CD14-positive monocyte (primary cell): ENCODE measurements at regions not wholly inside any gene's neighbourhood (a gene's known extent, or its start where the extent isn't known, plus 50 kb on each side); places are given as distances from the start of the nearest gene placed in this dataset.
A peak's percentile ranks its signal among the peaks of the same experiment; 100 is the strongest.

Experiments
- DNase-seq, 3 donors: peaks; one replicate each; pipeline ENCODE4 v3.0.0-alpha.2; 2011 to 2022
- H2AFZ ChIP-seq: 2 replicates; pipeline ENCODE4 v1.6.0; 2012; ENCODE audit warnings: mild to moderate bottlenecking, low read depth, low read length, inconsistent platforms; ENCODE audit not compliant: insufficient read depth, poor library complexity, severe bottlenecking
- H3K27ac ChIP-seq, 2 donors: 1 replicate in 1 of 2; 2 replicates in 1 of 2; pipeline ENCODE4 v1.5.1; 2012 to 2013; ENCODE audit warnings: low read length in 2 of 2, control low read depth in 1 of 2, inconsistent platforms in 1 of 2, low read depth in 1 of 2, mild to moderate bottlenecking in 1 of 2
- H3K27me3 ChIP-seq, 2 donors: one replicate each; pipeline versions ENCODE4 v1.6.0 to v1.6.1; 2011 to 2013; ENCODE audit warnings: low read length in 2 of 2; ENCODE audit not compliant: control insufficient read depth in 2 of 2, insufficient read depth in 2 of 2
- H3K36me3 ChIP-seq, 2 donors: replicated peaks in 1 of 2; 1 replicate in 1 of 2; 2 replicates in 1 of 2; pipeline versions ENCODE4 v1.5.1 to v1.6.1; 2012 to 2013; ENCODE audit warnings: low read length in 2 of 2, control low read depth in 1 of 2, inconsistent platforms in 1 of 2, mild to moderate bottlenecking in 1 of 2; ENCODE audit not compliant: insufficient read depth in 2 of 2, control insufficient read depth in 1 of 2
- H3K4me1 ChIP-seq, 2 donors: 1 replicate in 1 of 2; 2 replicates in 1 of 2; pipeline versions ENCODE4 v1.5.1 to v1.6.1; 2012 to 2013; ENCODE audit warnings: low read length in 2 of 2, control low read depth in 1 of 2, inconsistent platforms in 1 of 2, mild to moderate bottlenecking in 1 of 2, moderate library complexity in 1 of 2; ENCODE audit not compliant: insufficient read depth in 2 of 2, control insufficient read depth in 1 of 2
- H3K4me2 ChIP-seq: replicated peaks from 2 replicates; pipeline ENCODE3; 2012; ENCODE audit warnings: low read length, moderate library complexity, mild to moderate bottlenecking; ENCODE audit not compliant: poor library complexity, severe bottlenecking; ENCODE audit errors: extremely low read depth
- H3K4me3 ChIP-seq, 3 experiments: fragments of 200-600 bp in 1 of 3; sonication (generic) in 1 of 3; replicated peaks in 1 of 3; 1 replicate in 2 of 3; 2 replicates in 1 of 3; pipeline ENCODE4 v1.5.1; 2011 to 2013; ENCODE audit warnings: low read length in 3 of 3, mild to moderate bottlenecking in 3 of 3, control low read depth in 2 of 3, low read depth in 2 of 3, inconsistent platforms in 1 of 3, moderate library complexity in 1 of 3
- H3K79me2 ChIP-seq: 2 replicates; pipeline ENCODE4 v1.6.0; 2012; ENCODE audit warnings: mild to moderate bottlenecking, control low read depth, inconsistent platforms, low read length, moderate library complexity; ENCODE audit not compliant: insufficient read depth
- H3K9ac ChIP-seq: 2 replicates; pipeline ENCODE4 v1.6.0; 2017; ENCODE audit warnings: low read length, mild to moderate bottlenecking; ENCODE audit not compliant: insufficient read depth, poor library complexity, severe bottlenecking
- H3K9me3 ChIP-seq, 2 donors: replicated peaks in 1 of 2; 1 replicate in 1 of 2; 2 replicates in 1 of 2; pipeline versions ENCODE4 v1.5.1 to v1.6.1; 2012 to 2013; ENCODE audit warnings: low read length in 2 of 2, control low read depth in 1 of 2; ENCODE audit not compliant: control insufficient read depth in 1 of 2, insufficient read depth in 1 of 2
- H4K20me1 ChIP-seq: 2 replicates; pipeline ENCODE4 v1.6.0; 2012; ENCODE audit warnings: mild to moderate bottlenecking, low read length, control low read depth, moderate library complexity; ENCODE audit not compliant: insufficient read depth
- H3K27ac Mint-ChIP-seq, 7 donors: one replicate each; pipeline ENCODE4 v1.8.0; 2020; ENCODE audit warnings: mild to moderate bottlenecking in 7 of 7, mixed read lengths in 7 of 7, moderate library complexity in 6 of 7, inconsistent platforms in 2 of 7
- H3K27me3 Mint-ChIP-seq, 3 donors: one replicate each; pipeline ENCODE4 v1.8.0; 2021 to 2022; ENCODE audit warnings: low read depth in 3 of 3, mild to moderate bottlenecking in 3 of 3, mixed read lengths in 3 of 3, moderate library complexity in 3 of 3, inconsistent platforms in 1 of 3
- H3K36me3 Mint-ChIP-seq, 2 donors: one replicate each; pipeline ENCODE4 v1.8.0; 2020; ENCODE audit warnings: mixed read lengths in 2 of 2, inconsistent platforms in 1 of 2, mild to moderate bottlenecking in 1 of 2
- H3K4me1 Mint-ChIP-seq: one replicate; pipeline ENCODE4 v1.8.0; 2020; ENCODE audit warnings: mild to moderate bottlenecking, mixed read lengths
- H3K4me3 Mint-ChIP-seq, 2 donors: one replicate each; pipeline ENCODE4 v1.8.0; 2020; ENCODE audit warnings: mild to moderate bottlenecking in 2 of 2, mixed read lengths in 2 of 2, moderate library complexity in 1 of 2
- H3K9me3 Mint-ChIP-seq, 7 donors: one replicate each; pipeline ENCODE4 v1.8.0; 2020 to 2022; ENCODE audit warnings: mixed read lengths in 7 of 7, mild to moderate bottlenecking in 6 of 7, moderate library complexity in 6 of 7, inconsistent platforms in 2 of 7
- CTCF ChIP-seq: fragments of 200-600 bp; IDR thresholded peaks from one replicate; pipeline ENCODE4 v1.8.0; 2022; ENCODE audit warnings: antibody characterized with exemption, mild to moderate bottlenecking
- WGBS: methylation state at CpG from one replicate; pipeline ENCODE4 v1.1.5; 2013; ENCODE audit warnings: missing lambda C conversion rate; ENCODE audit not compliant: insufficient coverage; 5-methylcytosine and 5-hydroxymethylcytosine counted together
- intact Hi-C, 2 donors: fragments of 100-400 bp; cut with micrococcal nuclease; formaldehyde crosslinking; loops; one replicate each; pipeline versions ENCODE4 v1.15.0 to v1.15.1; 2023

DNA sequence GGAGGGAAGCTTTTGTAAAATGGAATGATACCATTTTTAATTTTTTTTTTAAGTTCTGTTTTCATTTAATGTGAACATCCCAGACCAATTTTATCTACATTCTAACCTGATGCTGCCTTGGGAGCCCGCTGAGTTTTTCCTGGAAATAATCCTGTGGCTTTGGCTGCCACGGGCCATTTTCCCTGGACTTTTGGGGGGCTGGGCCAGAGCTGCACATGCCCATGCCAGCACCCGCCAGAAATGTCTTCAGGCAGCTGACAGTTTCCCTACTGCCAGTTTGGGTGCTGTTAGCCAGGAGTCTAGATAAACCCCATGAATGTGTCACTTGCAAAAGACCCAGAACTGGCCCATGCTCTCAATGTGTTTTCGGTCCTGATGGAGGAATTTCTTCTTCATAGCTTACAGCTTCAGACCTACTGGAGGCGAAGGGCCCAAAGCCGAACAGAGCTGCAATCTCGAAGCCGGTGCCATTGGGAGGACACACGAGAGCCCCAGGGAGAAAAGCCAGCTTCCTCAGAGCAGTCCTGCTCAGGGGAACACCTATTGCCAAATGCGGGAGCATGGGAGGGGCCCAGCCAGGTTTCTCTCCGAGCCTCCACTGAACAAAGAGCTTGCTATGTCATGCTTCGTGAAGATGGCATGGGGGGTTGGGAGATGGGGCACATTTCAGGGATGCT, 444.2 kb upstream of the MKI67 start:
- no peak for TF ChIP-seq CTCF
- Mint-ChIP-seq H3K9me3 (no peaks in the 10 kb centered on the region), H3K27ac (peak overlapping the region in 2 of 7 donors; percentile 6 to 27), H3K4me3 (no peak overlapping the region), H3K4me1 (no peaks in the 10 kb centered on the region), H3K36me3 (no peaks in the 10 kb centered on the region), H3K27me3 (peaks cover 2 to 7% (median 2%) of the 10 kb centered on the region in 3 donors)
- H3K9ac ChIP-seq, result no peak overlapping the region
- H3K36me3 ChIP-seq, result no peaks in the 10 kb centered on the region
- intact Hi-C loops, result no loop called here
- H3K4me2 ChIP-seq, result no peak overlapping the region
- no peak overlapping the region for H3K4me3 ChIP-seq
- H3K79me2 ChIP-seq, result no peaks in the 10 kb centered on the region
- no peak overlapping the region for H3K27ac ChIP-seq
- 92% methylated on average over 10 of the region's 12 CpGs for WGBS
- no peaks in the 10 kb centered on the region for H3K27me3 ChIP-seq
- H2AFZ ChIP-seq, result no peak overlapping the region
- DNase-seq, result no peak
- H3K4me1 ChIP-seq, result no peaks in the 10 kb centered on the region
- no peaks in the 10 kb centered on the region for H4K20me1 ChIP-seq
- H3K9me3 ChIP-seq, result no peaks in the 10 kb centered on the region

GRCh38 chr10:128571071-128571470, 444.8 kb upstream of the MKI67 start:
- Mint-ChIP-seq H3K27ac (no peak overlapping the region), H3K4me1 (no peaks in the 10 kb centered on the region), H3K9me3 (no peaks in the 10 kb centered on the region), H3K27me3 (peaks cover 2 to 7% (median 2%) of the 10 kb centered on the region in 3 donors), H3K36me3 (no peaks in the 10 kb centered on the region), H3K4me3 (no peak overlapping the region)
- Histone ChIP-seq H2AFZ (no peak overlapping the region), H3K4me3 (no peak overlapping the region), H3K79me2 (no peaks in the 10 kb centered on the region), H3K4me2 (no peak overlapping the region), H3K27ac (no peak overlapping the region), H4K20me1 (no peaks in the 10 kb centered on the region), H3K9ac (no peak overlapping the region), H3K36me3 (no peaks in the 10 kb centered on the region), H3K27me3 (no peaks in the 10 kb centered on the region), H3K4me1 (no peaks in the 10 kb centered on the region), H3K9me3 (no peaks in the 10 kb centered on the region)
- WGBS, result no CpG with 5 or more reads among the region's 4 CpGs
- TF ChIP-seq CTCF, result no peak
- intact Hi-C loops, result no loop called here
- no peak for DNase-seq
